NCI-H1417 (cell line): ENCODE measurements at regions not wholly inside any gene's neighbourhood (a gene's known extent, or its start where the extent isn't known, plus 50 kb on each side); places are given as distances from the start of the nearest gene placed in this dataset.

Source experiments
- DNase-seq, 3 experiments: peaks; one replicate each; lab custom pipeline; 2025; lab: John Stamatoyannopoulos, UW

- no peak for DNase-seq
Observed at GRCh38 chr21:26784974-26785373, 60.2 kb downstream of the ADAMTS1 start.

- no peak for DNase-seq
Observed at GRCh38 chr21:26783466-26784195, 61.6 kb downstream of the ADAMTS1 start.

GRCh38 chr21:26782747-26783146 is 62.5 kb downstream of the ADAMTS1 start:
- DNase-seq: no peak

GRCh38 chr21:26782331-26782730 is 62.9 kb downstream of the ADAMTS1 start:
- DNase-seq: no peak

GRCh38 chr21:26781331-26781730 is 63.9 kb downstream of the ADAMTS1 start:
- no peak for DNase-seq

GRCh38 chr21:26777166-26777565 is 68.0 kb downstream of the ADAMTS1 start:
- DNase-seq: no peak

- DNase-seq: no peak
Observed at GRCh38 chr21:26776310-26777021, 68.7 kb downstream of the ADAMTS1 start.

- no peak for DNase-seq
Observed at GRCh38 chr21:26773058-26773457, 72.2 kb downstream of the ADAMTS1 start.

GRCh38 chr21:26769613-26770188 is 75.5 kb downstream of the ADAMTS1 start:
- peak in 2 of 3 experiments; percentile 11 to 62 for DNase-seq

GRCh38 chr21:26766826-26767325 is 78.3 kb downstream of the ADAMTS1 start:
- no peak for DNase-seq

GRCh38 chr21:26761174-26761915 is 83.9 kb downstream of the ADAMTS1 start:
- DNase-seq: no peak

GRCh38 chr21:26759731-26760130 is 85.5 kb downstream of the ADAMTS1 start:
- no peak for DNase-seq

- DNase-seq: no peak
Observed at GRCh38 chr21:26758083-26758880, 86.9 kb downstream of the ADAMTS1 start.

- no peak for DNase-seq
Observed at GRCh38 chr21:26756491-26757159, 88.6 kb downstream of the ADAMTS1 start.

- no peak for DNase-seq
Observed at GRCh38 chr21:26754853-26755252, 90.4 kb downstream of the ADAMTS1 start.

- no peak for DNase-seq
Observed at GRCh38 chr21:26753822-26754221, 91.4 kb downstream of the ADAMTS1 start.

GRCh38 chr21:26752849-26753248 is 92.4 kb downstream of the ADAMTS1 start:
- no peak for DNase-seq

- no peak for DNase-seq
Observed at GRCh38 chr21:26751305-26751704, 93.9 kb downstream of the ADAMTS1 start.

- DNase-seq: no peak
Observed at GRCh38 chr21:26748066-26748465, 97.1 kb downstream of the ADAMTS1 start.

GRCh38 chr21:26747216-26747615 is 98.0 kb downstream of the ADAMTS1 start:
- DNase-seq: no peak

- DNase-seq: no peak
Observed at GRCh38 chr21:26743524-26743923, 101.7 kb downstream of the ADAMTS1 start.
